K562 (cell line): ENCODE measurements at regions not wholly inside any gene's neighbourhood (a gene's known extent, or its start where the extent isn't known, plus 50 kb on each side); places are given as distances from the start of the nearest gene placed in this dataset.

Source experiments
- E2F4 ChIP-seq: sonication (generic); formaldehyde crosslinking; IDR thresholded peaks from 2 replicates; pipeline ENCODE4 v1.8.0; 2022; ENCODE audit warnings: mild to moderate bottlenecking, low read depth, missing genetic modification reagents
- ETV1 ChIP-seq: fragments of 450-650 bp; conservative IDR thresholded peaks from 2 replicates; pipeline ENCODE4 v1.6.1; 2016; ENCODE audit warnings: missing genetic modification characterization, control low read depth, low read depth, missing compliant biosample characterization
- HMGN3 ChIP-seq: IDR thresholded peaks from 2 replicates; pipeline ENCODE4 v1.6.1; 2011; ENCODE audit warnings: borderline replicate concordance, low read depth, mild to moderate bottlenecking, mixed read lengths, low read length; ENCODE audit not compliant: insufficient read length; ENCODE audit errors: extremely low read depth
- KDM2B ChIP-seq: fragments of 250-450 bp; sonication (Bioruptor Pico); IDR thresholded peaks from 2 replicates; pipeline ENCODE4 v1.8.0; 2021; ENCODE audit warnings: mild to moderate bottlenecking, moderate library complexity
- NONO ChIP-seq, 2 experiments: fragments of 200-400 bp in 1 of 2; fragments of 450-650 bp in 1 of 2; formaldehyde crosslinking in 1 of 2; IDR thresholded peaks; 2 replicates each; pipeline ENCODE4 v1.6.1; 2017; ENCODE audit warnings: low read depth in 2 of 2, mild to moderate bottlenecking in 2 of 2, moderate library complexity in 2 of 2, low read length in 1 of 2
- PTBP1 ChIP-seq: fragments of 200-400 bp; formaldehyde crosslinking; IDR thresholded peaks from 2 replicates; pipeline ENCODE4 v1.6.1; 2017; ENCODE audit warnings: low read depth, low read length
- SREBF1 ChIP-seq: fragments of 150-350 bp; IDR thresholded peaks from 2 replicates; pipeline ENCODE4 v1.6.1; 2014; ENCODE audit warnings: antibody characterized with exemption, low read depth, low read length, borderline replicate concordance
- ZNF395 ChIP-seq: fragments of 200-800 bp; sonication (Bioruptor generic); IDR thresholded peaks from 2 replicates; pipeline ENCODE4 v1.6.1; 2017; ENCODE audit warnings: missing genetic modification characterization, missing compliant biosample characterization
- TF ChIP-seq, protein P1 (sequence below), 2 experiments: fragments of 450-650 bp in 1 of 2; IDR thresholded peaks; 2 replicates each; pipeline ENCODE4 v1.6.1; 2011 to 2017; ENCODE audit warnings: low read depth in 2 of 2, antibody characterized with exemption in 1 of 2, borderline replicate concordance in 1 of 2, low read length in 1 of 2, mild to moderate bottlenecking in 1 of 2, mixed read lengths in 1 of 2; ENCODE audit not compliant: control insufficient read depth in 1 of 2
- TF ChIP-seq, protein P2 (sequence below): fragments of 450-650 bp; formaldehyde crosslinking; IDR thresholded peaks from 2 replicates; pipeline ENCODE4 v1.4.0; 2020; ENCODE audit warnings: mild to moderate bottlenecking, moderate library complexity

GRCh38 chr5:36787365-36788093 is 89.0 kb upstream of the NIPBL start (continued):
- TF ChIP-seq, protein P1, sequence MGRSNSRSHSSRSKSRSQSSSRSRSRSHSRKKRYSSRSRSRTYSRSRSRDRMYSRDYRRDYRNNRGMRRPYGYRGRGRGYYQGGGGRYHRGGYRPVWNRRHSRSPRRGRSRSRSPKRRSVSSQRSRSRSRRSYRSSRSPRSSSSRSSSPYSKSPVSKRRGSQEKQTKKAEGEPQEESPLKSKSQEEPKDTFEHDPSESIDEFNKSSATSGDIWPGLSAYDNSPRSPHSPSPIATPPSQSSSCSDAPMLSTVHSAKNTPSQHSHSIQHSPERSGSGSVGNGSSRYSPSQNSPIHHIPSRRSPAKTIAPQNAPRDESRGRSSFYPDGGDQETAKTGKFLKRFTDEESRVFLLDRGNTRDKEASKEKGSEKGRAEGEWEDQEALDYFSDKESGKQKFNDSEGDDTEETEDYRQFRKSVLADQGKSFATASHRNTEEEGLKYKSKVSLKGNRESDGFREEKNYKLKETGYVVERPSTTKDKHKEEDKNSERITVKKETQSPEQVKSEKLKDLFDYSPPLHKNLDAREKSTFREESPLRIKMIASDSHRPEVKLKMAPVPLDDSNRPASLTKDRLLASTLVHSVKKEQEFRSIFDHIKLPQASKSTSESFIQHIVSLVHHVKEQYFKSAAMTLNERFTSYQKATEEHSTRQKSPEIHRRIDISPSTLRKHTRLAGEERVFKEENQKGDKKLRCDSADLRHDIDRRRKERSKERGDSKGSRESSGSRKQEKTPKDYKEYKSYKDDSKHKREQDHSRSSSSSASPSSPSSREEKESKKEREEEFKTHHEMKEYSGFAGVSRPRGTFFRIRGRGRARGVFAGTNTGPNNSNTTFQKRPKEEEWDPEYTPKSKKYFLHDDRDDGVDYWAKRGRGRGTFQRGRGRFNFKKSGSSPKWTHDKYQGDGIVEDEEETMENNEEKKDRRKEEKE (IDR thresholded peaks at IDR 0.05; ENCODE audit: borderline replicate concordance in 1 of 2, control insufficient read depth in 1 of 2, low read depth in 2 of 2, low read length in 1 of 2) = no peak
- TF ChIP-seq E2F4 (CRISPR knock-in tag) (no peak), KDM2B (no peak), SREBF1 (no peak), ETV1 (tag) (no peak), PTBP1 (no peak), NONO (IDR thresholded peaks at IDR 0.05; ENCODE audit: low read depth in 2 of 2, low read length in 1 of 2) (no peak), ZNF395 (CRISPR knock-in tag) (no peak), HMGN3 (no peak)
- TF ChIP-seq, protein P2, sequence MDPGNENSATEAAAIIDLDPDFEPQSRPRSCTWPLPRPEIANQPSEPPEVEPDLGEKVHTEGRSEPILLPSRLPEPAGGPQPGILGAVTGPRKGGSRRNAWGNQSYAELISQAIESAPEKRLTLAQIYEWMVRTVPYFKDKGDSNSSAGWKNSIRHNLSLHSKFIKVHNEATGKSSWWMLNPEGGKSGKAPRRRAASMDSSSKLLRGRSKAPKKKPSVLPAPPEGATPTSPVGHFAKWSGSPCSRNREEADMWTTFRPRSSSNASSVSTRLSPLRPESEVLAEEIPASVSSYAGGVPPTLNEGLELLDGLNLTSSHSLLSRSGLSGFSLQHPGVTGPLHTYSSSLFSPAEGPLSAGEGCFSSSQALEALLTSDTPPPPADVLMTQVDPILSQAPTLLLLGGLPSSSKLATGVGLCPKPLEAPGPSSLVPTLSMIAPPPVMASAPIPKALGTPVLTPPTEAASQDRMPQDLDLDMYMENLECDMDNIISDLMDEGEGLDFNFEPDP (CRISPR knock-in tag) = no peak
- TF ChIP-seq, all 486 proteins: peak for 8
